A673 (cell line): ENCODE measurements at regions not wholly inside any gene's neighbourhood (a gene's known extent, or its start where the extent isn't known, plus 50 kb on each side); places are given as distances from the start of the nearest gene placed in this dataset.
"Not testable (repeated sequence)": the region's sequence is repeated elsewhere in the genome, so short reads cannot be mapped to it uniquely, and the experiment has no call there.

Source experiments
- BruUV-seq: library from RNA; stranded (reverse); fragments of 400-500 nt; replicated peaks from 2 replicates; lab custom pipeline; 2021; lab: Mats Ljungman, UMichigan
- CTCF ChIA-PET: fragments of 300-600 bp; sonication (Branson Sonifier 250); formaldehyde crosslinking; loops from one replicate; lab custom pipeline; 2022; ENCODE audit warnings: antibody characterized with exemption; lab: Charles Lee
- POLR2A ChIA-PET: fragments of 300-600 bp; sonication (Branson Sonifier 250); formaldehyde crosslinking; loops from one replicate; lab custom pipeline; 2022; ENCODE audit warnings: antibody characterized with exemption; ENCODE audit not compliant: low non-redundant PET; lab: Charles Lee
- DNase-seq: peaks from one replicate; pipeline ENCODE4 v3.0.0-alpha.2; 2015; ENCODE audit warnings: low spot score
- H3K27ac ChIP-seq: fragments of 200-600 bp; sonication (generic); 2 replicates; pipeline ENCODE4 v1.5.1; 2016; ENCODE audit warnings: mixed run types, low read depth, mild to moderate bottlenecking, mixed read lengths, antibody characterized with exemption, low read length; ENCODE audit not compliant: poor library complexity, severe bottlenecking
- H3K27me3 ChIP-seq: fragments of 200-600 bp; sonication (generic); replicated peaks from 2 replicates; pipeline ENCODE4 v1.6.1; 2017; ENCODE audit warnings: mixed run types, low read depth, mild to moderate bottlenecking, mixed read lengths, antibody characterized with exemption, low read length; ENCODE audit not compliant: insufficient read depth, poor library complexity
- H3K36me3 ChIP-seq: fragments of 200-600 bp; sonication (generic); 2 replicates; pipeline ENCODE4 v1.6.1; 2016; ENCODE audit warnings: mixed run types, mild to moderate bottlenecking, mixed read lengths, antibody characterized with exemption, low read length; ENCODE audit not compliant: insufficient read depth, poor library complexity, severe bottlenecking
- H3K4me1 ChIP-seq: fragments of 200-600 bp; sonication (generic); 2 replicates; pipeline ENCODE4 v1.6.1; 2017; ENCODE audit warnings: mixed run types, mild to moderate bottlenecking, mixed read lengths, antibody characterized with exemption, low read length; ENCODE audit not compliant: insufficient read depth, poor library complexity, severe bottlenecking
- H3K4me3 ChIP-seq: fragments of 200-600 bp; sonication (generic); 2 replicates; pipeline ENCODE4 v1.5.1; 2016; ENCODE audit warnings: low read depth, mixed run types, mild to moderate bottlenecking, mixed read lengths, low read length; ENCODE audit not compliant: poor library complexity, severe bottlenecking
- H3K9me3 ChIP-seq: fragments of 200-600 bp; sonication (generic); 2 replicates; pipeline ENCODE4 v1.6.1; 2016; ENCODE audit warnings: mixed run types, low read depth, mild to moderate bottlenecking, mixed read lengths, antibody characterized with exemption, low read length; ENCODE audit not compliant: poor library complexity, severe bottlenecking
- CTCF ChIP-seq: fragments of 300-800, 200-600 bp; sonication (generic); conservative IDR thresholded peaks from 2 replicates; pipeline ENCODE4 v1.5.1; 2017; ENCODE audit warnings: low read depth, mild to moderate bottlenecking, antibody characterized with exemption, low read length, moderate library complexity, mixed read lengths
- EZH2 ChIP-seq: fragments of 200-600 bp; sonication (generic); IDR thresholded peaks from 2 replicates; pipeline ENCODE4 v1.6.1; 2017; ENCODE audit warnings: borderline replicate concordance, low read depth, mild to moderate bottlenecking, mixed read lengths, antibody characterized with exemption, low read length; ENCODE audit not compliant: poor library complexity, severe bottlenecking
- intact Hi-C: fragments of 100-400 bp; cut with micrococcal nuclease; formaldehyde crosslinking; loops from one replicate; pipeline ENCODE4 v1.10.0; 2022; ENCODE audit not compliant: unreplicated experiment

GRCh38 chr4:69013933-69014332, 62.3 kb upstream of the UGT2A3 start:
- POLR2A ChIA-PET, H3K27me3 ChIP-seq, DNase-seq, H3K4me1 ChIP-seq, CTCF ChIA-PET, H3K36me3 ChIP-seq, BruUV-seq, intact Hi-C loops, H3K9me3 ChIP-seq, H3K4me3 ChIP-seq, H3K27ac ChIP-seq: not testable (repeated sequence)

GRCh38 chr4:69017986-69018385, 66.4 kb upstream of the UGT2A3 start:
- H3K4me1 ChIP-seq, intact Hi-C loops, DNase-seq, CTCF ChIA-PET, H3K9me3 ChIP-seq, H3K4me3 ChIP-seq, H3K27ac ChIP-seq, POLR2A ChIA-PET, BruUV-seq, H3K36me3 ChIP-seq, H3K27me3 ChIP-seq: not testable (repeated sequence)

GRCh38 chr4:69019538-69020461, 68.2 kb upstream of the UGT2A3 start:
- H3K27ac ChIP-seq, H3K27me3 ChIP-seq, H3K9me3 ChIP-seq, POLR2A ChIA-PET, intact Hi-C loops, H3K4me1 ChIP-seq, DNase-seq, H3K36me3 ChIP-seq, BruUV-seq, H3K4me3 ChIP-seq, CTCF ChIA-PET: not testable (repeated sequence)

- H3K27me3 ChIP-seq, H3K36me3 ChIP-seq, POLR2A ChIA-PET, H3K4me3 ChIP-seq, H3K27ac ChIP-seq, BruUV-seq, H3K9me3 ChIP-seq, intact Hi-C loops, CTCF ChIA-PET, DNase-seq, H3K4me1 ChIP-seq: not testable (repeated sequence)
Observed at GRCh38 chr4:69020462-69020807, 68.8 kb upstream of the UGT2A3 start.

GRCh38 chr4:69025191-69025998, 70.9 kb upstream of the UGT2B7 start:
- ChIA-PET CTCF (no interaction called here), POLR2A (no interaction called here)
- BruUV-seq: no TSS peak
- H3K36me3 ChIP-seq: no peaks in the 10 kb centered on the region
- H3K9me3 ChIP-seq: no peaks in the 10 kb centered on the region
- no peaks in the 10 kb centered on the region for H3K27me3 ChIP-seq
- no peak overlapping the region for H3K27ac ChIP-seq
- H3K4me1 ChIP-seq: no peaks in the 10 kb centered on the region
- no peak overlapping the region for H3K4me3 ChIP-seq
- intact Hi-C loops: no loop called here
- TF ChIP-seq EZH2 (no peak), CTCF (no peak; the same call in 1 of the 2 replicates)
- peak; percentile 17 for DNase-seq
